Suprapubic skin (tissue), 3 donors: ENCODE measurements at regions not wholly inside any gene's neighbourhood (a gene's known extent, or its start where the extent isn't known, plus 50 kb on each side); places are given as distances from the start of the nearest gene placed in this dataset.

Experiments
- CTCF ChIP-seq, 2 donors: fragments of 200-600 bp in 1 of 2; fragments of 450-650 bp in 1 of 2; sonication (generic) in 1 of 2; IDR thresholded peaks; one replicate each; pipeline ENCODE4 v1.5.1; 2016 to 2019; ENCODE audit warnings: antibody characterized with exemption in 2 of 2, mild to moderate bottlenecking in 1 of 2, moderate library complexity in 1 of 2
- EP300 ChIP-seq: sonication (generic); formaldehyde crosslinking; IDR thresholded peaks from one replicate; pipeline ENCODE4 v1.6.1; 2017; ENCODE audit warnings: antibody characterized with exemption
- POLR2A ChIP-seq, 2 donors: fragments of 450-650 bp; IDR thresholded peaks; one replicate each; pipeline ENCODE4 v1.6.1; 2017; ENCODE audit warnings: antibody characterized with exemption in 2 of 2, mild to moderate bottlenecking in 2 of 2, moderate library complexity in 2 of 2

GRCh38 chr10:20644421-20644820, 252.7 kb downstream of the NEBL start:
- no peak for TF ChIP-seq CTCF (IDR thresholded peaks at IDR 0.05)
- TF ChIP-seq POLR2A (IDR thresholded peaks at IDR 0.05): no peak
- no peak for TF ChIP-seq EP300
